ENCODE measurements at regions not wholly inside any gene's neighbourhood (a gene's known extent, or its start where the extent isn't known, plus 50 kb on each side); places are given as distances from the start of the nearest gene placed in this dataset.
"Not testable (repeated sequence)": the region's sequence is repeated elsewhere in the genome, so short reads cannot be mapped to it uniquely, and the experiment has no call there.

GRCh38 chr9:72440378-72440777 lies 75.4 kb upstream of the ZFAND5 start:
- ATAC-seq (no peak), DNase-seq (no peak)
- Histone ChIP-seq H3K4me3 (no peak overlapping the region), H3K9me3 (no peaks in the 10 kb centered on the region), H3K27me3 (no peaks in the 10 kb centered on the region), H3K4me1 (no peaks in the 10 kb centered on the region), H3K27ac (no peak overlapping the region), H3K36me3 (no peaks in the 10 kb centered on the region)
- in situ Hi-C loops (cut with MboI; ENCODE audit: low sequenced_read_pairs in 4 of 4) (no loop called here), intact Hi-C loops (cut with DNase I; ENCODE audit: low total_unique reads) (no loop called here)
- TF ChIP-seq POLR2A (IDR thresholded peaks at IDR 0.05) = no peak
- TF ChIP-seq CTCF (IDR thresholded peaks at IDR 0.05 in 4 of 5, conservative IDR thresholded peaks at IDR 0.05 in 1 of 5) = no peak

- DNase-seq; in situ Hi-C loops (cut with MboI; ENCODE audit: low sequenced_read_pairs in 4 of 4); H3K4me3 ChIP-seq; ATAC-seq; H3K9me3 ChIP-seq; H3K27ac ChIP-seq; H3K27me3 ChIP-seq; H3K36me3 ChIP-seq; intact Hi-C loops (cut with DNase I; ENCODE audit: low total_unique reads); H3K4me1 ChIP-seq: not testable (repeated sequence)
Measured at GRCh38 chr9:72433616-72434267, 68.7 kb upstream of the ZFAND5 start.

DNA sequence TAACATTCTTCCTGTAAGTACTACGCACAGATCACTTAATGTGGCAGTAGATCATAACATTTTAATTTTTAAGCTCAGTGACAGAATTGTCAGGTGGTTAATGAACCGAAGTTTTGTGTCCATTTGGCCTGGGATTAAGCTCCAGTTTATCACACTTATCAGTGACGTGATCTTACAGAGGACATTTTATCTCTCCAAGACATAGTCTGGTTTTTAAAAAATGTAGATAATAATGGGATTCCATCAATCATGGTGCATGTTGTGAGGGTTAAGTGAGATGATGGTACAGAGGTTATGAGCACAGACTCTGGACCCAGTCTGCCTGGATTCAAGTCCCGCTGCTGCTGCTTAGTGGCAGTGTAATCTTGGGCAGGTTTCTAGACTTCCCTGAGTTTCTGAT lies 66.0 kb upstream of the ZFAND5 start:
- TF ChIP-seq POLR2A (IDR thresholded peaks at IDR 0.05) = no peak
- TF ChIP-seq CTCF (IDR thresholded peaks at IDR 0.05 in 4 of 5, conservative IDR thresholded peaks at IDR 0.05 in 1 of 5) = no peak
- DNase-seq (no peak), ATAC-seq (no peak)
- H3K9me3 ChIP-seq = no peaks in the 10 kb centered on the region
- intact Hi-C loops (cut with DNase I; ENCODE audit: low total_unique reads) (no loop called here), in situ Hi-C loops (cut with MboI; ENCODE audit: low sequenced_read_pairs in 4 of 4) (no loop called here)
- no peak overlapping the region for H3K27ac ChIP-seq
- no peaks in the 10 kb centered on the region for H3K4me1 ChIP-seq
- no peak overlapping the region for H3K4me3 ChIP-seq
- H3K36me3 ChIP-seq = no peaks in the 10 kb centered on the region
- H3K27me3 ChIP-seq = no peaks in the 10 kb centered on the region

DNA sequence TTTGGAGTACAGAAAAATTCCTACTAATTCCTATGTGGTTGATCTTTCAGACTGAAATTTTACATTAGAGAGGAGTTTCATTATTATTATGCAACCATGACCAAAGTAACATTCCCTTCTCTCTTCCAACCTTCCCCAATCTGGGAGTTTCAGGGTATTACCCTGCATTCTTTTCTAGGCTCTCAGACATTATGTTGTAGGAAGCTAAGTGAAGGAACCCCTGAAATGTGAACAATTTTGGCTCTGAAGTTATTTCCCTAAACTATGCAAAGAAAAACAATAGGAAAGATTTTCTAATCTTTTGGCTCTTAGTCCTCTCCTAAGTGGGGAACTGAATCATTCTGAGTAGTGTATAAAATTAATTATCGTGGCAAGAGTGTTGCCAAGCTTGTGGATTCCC lies 63.3 kb upstream of the ZFAND5 start:
- in situ Hi-C loops (cut with MboI; ENCODE audit: low sequenced_read_pairs in 4 of 4) (no loop called here), intact Hi-C loops (cut with DNase I; ENCODE audit: low total_unique reads) (no loop called here)
- ATAC-seq (no peak), DNase-seq (no peak)
- Histone ChIP-seq H3K27ac (no peak overlapping the region), H3K4me3 (no peak overlapping the region), H3K36me3 (no peaks in the 10 kb centered on the region), H3K4me1 (no peaks in the 10 kb centered on the region), H3K9me3 (no peaks in the 10 kb centered on the region), H3K27me3 (no peaks in the 10 kb centered on the region)
- TF ChIP-seq POLR2A (IDR thresholded peaks at IDR 0.05) (no peak), CTCF (IDR thresholded peaks at IDR 0.05 in 4 of 5, conservative IDR thresholded peaks at IDR 0.05 in 1 of 5) (no peak)

DNA sequence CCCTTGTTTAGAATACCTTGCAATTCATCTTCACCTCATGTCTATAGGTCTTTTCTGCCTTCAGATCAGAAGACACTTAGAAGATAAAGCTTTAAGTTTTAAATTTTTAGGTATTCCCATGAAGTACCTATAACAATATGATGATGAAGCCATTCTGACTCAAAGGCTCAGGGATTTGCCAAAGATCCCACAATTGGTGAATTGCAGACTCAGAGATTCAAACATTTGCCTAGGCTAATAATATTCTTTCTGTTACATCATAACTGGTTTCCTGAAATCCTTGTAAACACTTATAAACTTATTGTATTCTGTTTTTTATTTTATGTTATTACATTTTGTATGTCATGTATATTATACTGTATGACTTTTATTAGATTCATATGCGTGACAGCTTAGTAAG lies 62.8 kb upstream of the ZFAND5 start:
- DNase-seq = no peak
- no peaks in the 10 kb centered on the region for H3K36me3 ChIP-seq
- ATAC-seq = no peak
- H3K27ac ChIP-seq = no peak overlapping the region
- intact Hi-C loops (cut with DNase I; ENCODE audit: low total_unique reads) = no loop called here
- TF ChIP-seq POLR2A (IDR thresholded peaks at IDR 0.05) = no peak
- no peak for TF ChIP-seq CTCF (IDR thresholded peaks at IDR 0.05 in 4 of 5, conservative IDR thresholded peaks at IDR 0.05 in 1 of 5)
- in situ Hi-C loops (cut with MboI; ENCODE audit: low sequenced_read_pairs in 4 of 4) = no loop called here
- H3K27me3 ChIP-seq = no peaks in the 10 kb centered on the region
- H3K4me1 ChIP-seq = no peaks in the 10 kb centered on the region
- H3K9me3 ChIP-seq = no peaks in the 10 kb centered on the region
- no peak overlapping the region for H3K4me3 ChIP-seq

All from gastrocnemius medialis (tissue), 4 donors.